ENCODE measurements at regions not wholly inside any gene's neighbourhood (a gene's known extent, or its start where the extent isn't known, plus 50 kb on each side); places are given as distances from the start of the nearest gene placed in this dataset.
A peak's percentile ranks its signal among the peaks of the same experiment; 100 is the strongest.

DNA sequence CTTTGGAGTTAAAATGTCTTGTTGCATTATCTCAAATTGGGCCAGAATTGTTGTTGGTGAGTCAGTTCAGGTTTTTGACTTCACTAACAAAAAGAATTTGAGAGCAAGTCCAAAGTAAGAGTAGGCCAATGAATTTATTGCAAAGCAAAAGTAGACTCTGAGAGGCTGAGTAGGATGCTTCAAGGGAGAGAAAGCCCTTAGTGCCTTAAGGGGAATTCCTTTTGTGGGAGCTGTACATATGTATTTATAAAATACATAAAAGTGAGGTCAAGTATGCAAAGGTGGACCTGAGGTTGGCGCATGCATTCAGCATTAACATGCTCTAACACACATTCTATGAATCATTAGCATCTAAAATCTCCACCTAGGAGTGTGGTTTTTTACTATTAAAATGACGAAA lies 565.4 kb downstream of the GRXCR1 start:
- Mint-ChIP-seq H3K4me1 (no peaks in the 10 kb centered on the region), H3K4me3 (no peak overlapping the region), H3K36me3 (ENCODE audit: low read depth) (no peaks in the 10 kb centered on the region), H3K27me3 (ENCODE audit: insufficient read depth) (no peaks in the 10 kb centered on the region), H3K27ac (no peak overlapping the region), H3K9me3 (peaks cover 3% of the 10 kb centered on the region)
- Histone ChIP-seq H3K27me3 (ENCODE audit: control insufficient read depth, insufficient read depth, low read length, poor library complexity, severe bottlenecking) (no peaks in the 10 kb centered on the region), H3K4me1 (ENCODE audit: control insufficient read depth, insufficient read depth, low read length) (no peaks in the 10 kb centered on the region), H3K4me3 (ENCODE audit: low read length) (no peak overlapping the region), H3K9me3 (ENCODE audit: control insufficient read depth, low read length) (peaks cover 4% of the 10 kb centered on the region), H3K9ac (ENCODE audit: extremely low read depth, low read length, poor library complexity, severe bottlenecking) (no peak overlapping the region), H3K36me3 (ENCODE audit: control insufficient read depth, insufficient read depth, low read length) (no peaks in the 10 kb centered on the region), H3K27ac (ENCODE audit: low read depth, low read length) (no peak overlapping the region)
- no peak for DNase-seq
- WGBS, 2 experiments (ENCODE audit: insufficient coverage in 1 of 2, insufficient read length in 1 of 2) = 97 to 100% methylated on average over 1 to 2 of the region's 2 CpGs
- no peak for TF ChIP-seq CTCF (conservative IDR thresholded peaks at IDR 0.05)

DNA sequence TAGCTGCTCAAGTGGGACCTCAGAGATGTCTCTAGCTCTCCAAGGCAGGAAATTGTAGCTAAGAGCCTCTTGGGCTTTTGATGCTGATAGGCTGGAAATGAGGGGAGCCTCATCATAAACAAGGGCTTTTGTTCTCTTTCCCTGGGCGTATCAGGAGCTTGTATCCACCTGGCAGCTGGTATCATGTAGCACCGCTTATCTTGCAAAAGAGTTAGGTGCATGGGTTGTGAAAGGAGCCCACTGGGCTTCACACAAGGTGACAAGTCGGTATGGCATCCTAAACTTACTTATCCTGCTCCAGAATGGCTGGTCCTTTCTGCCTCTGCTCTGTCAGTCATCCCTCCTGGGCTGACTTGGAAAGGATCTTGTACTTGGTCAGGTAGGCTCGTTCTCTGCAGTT lies 565.8 kb downstream of the GRXCR1 start:
- Mint-ChIP-seq H3K4me3 (no peak overlapping the region), H3K36me3 (ENCODE audit: low read depth) (no peaks in the 10 kb centered on the region), H3K27ac (no peak overlapping the region), H3K9me3 (no peaks in the 10 kb centered on the region), H3K4me1 (no peaks in the 10 kb centered on the region), H3K27me3 (ENCODE audit: insufficient read depth) (no peaks in the 10 kb centered on the region)
- no peak overlapping the region for H3K9ac ChIP-seq (ENCODE audit: extremely low read depth, low read length, poor library complexity, severe bottlenecking)
- H3K4me3 ChIP-seq (ENCODE audit: low read length) = no peak overlapping the region
- no peaks in the 10 kb centered on the region for H3K36me3 ChIP-seq (ENCODE audit: control insufficient read depth, insufficient read depth, low read length)
- 86 to 100% methylated on average over 1 to 4 of the region's 4 CpGs for WGBS, 2 experiments (ENCODE audit: insufficient coverage in 1 of 2, insufficient read length in 1 of 2)
- H3K9me3 ChIP-seq (ENCODE audit: control insufficient read depth, low read length) = no peaks in the 10 kb centered on the region
- H3K4me1 ChIP-seq (ENCODE audit: control insufficient read depth, insufficient read depth, low read length) = no peaks in the 10 kb centered on the region
- no peak overlapping the region for H3K27ac ChIP-seq (ENCODE audit: low read depth, low read length)
- peak; percentile 42 for DNase-seq
- no peaks in the 10 kb centered on the region for H3K27me3 ChIP-seq (ENCODE audit: control insufficient read depth, insufficient read depth, low read length, poor library complexity, severe bottlenecking)
- TF ChIP-seq CTCF (conservative IDR thresholded peaks at IDR 0.05) = no peak

DNA sequence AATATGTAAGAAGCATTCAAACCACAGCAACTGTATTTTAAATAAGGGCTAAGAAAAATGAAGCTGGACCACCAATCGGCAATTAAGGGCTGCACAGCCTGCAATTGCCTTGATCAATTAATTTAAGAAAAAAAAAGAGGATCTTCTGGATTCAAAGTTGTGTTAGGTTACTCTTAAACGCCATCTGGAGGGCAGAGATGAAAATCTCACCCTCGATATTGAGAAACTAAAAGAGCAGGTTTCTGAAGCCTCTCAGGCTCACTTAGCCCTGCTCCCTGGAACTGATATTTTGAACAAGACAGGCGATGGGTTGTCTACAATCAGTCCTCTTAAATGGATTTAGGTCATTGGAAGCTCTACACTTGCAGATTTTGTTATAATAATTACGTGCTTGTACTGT lies 579.4 kb downstream of the GRXCR1 start:
- Mint-ChIP-seq H3K27ac (no peak overlapping the region), H3K36me3 (ENCODE audit: low read depth) (no peaks in the 10 kb centered on the region), H3K27me3 (ENCODE audit: insufficient read depth) (no peaks in the 10 kb centered on the region), H3K4me3 (no peak overlapping the region), H3K4me1 (no peaks in the 10 kb centered on the region), H3K9me3 (peaks cover 78% of the 10 kb centered on the region)
- no peak for DNase-seq
- Histone ChIP-seq H3K4me3 (ENCODE audit: low read length) (no peak overlapping the region), H3K27me3 (ENCODE audit: control insufficient read depth, insufficient read depth, low read length, poor library complexity, severe bottlenecking) (no peaks in the 10 kb centered on the region), H3K27ac (ENCODE audit: low read depth, low read length) (no peak overlapping the region), H3K36me3 (ENCODE audit: control insufficient read depth, insufficient read depth, low read length) (no peaks in the 10 kb centered on the region), H3K4me1 (ENCODE audit: control insufficient read depth, insufficient read depth, low read length) (no peaks in the 10 kb centered on the region), H3K9ac (ENCODE audit: extremely low read depth, low read length, poor library complexity, severe bottlenecking) (no peak overlapping the region), H3K9me3 (ENCODE audit: control insufficient read depth, low read length) (peaks cover 43% of the 10 kb centered on the region)
- peak; percentile 51 for TF ChIP-seq CTCF (conservative IDR thresholded peaks at IDR 0.05)
- WGBS, 2 experiments (ENCODE audit: insufficient coverage in 1 of 2, insufficient read length in 1 of 2) = 82 to 96% methylated on average over 4 to 5 of the region's 5 CpGs

All from endodermal cell (in vitro differentiated cells).